Panc1 (cell line): ENCODE measurements at regions not wholly inside any gene's neighbourhood (a gene's known extent, or its start where the extent isn't known, plus 50 kb on each side); places are given as distances from the start of the nearest gene placed in this dataset.

Experiments used
- ATAC-seq: fragments of 200-7000 bp; cut with Tn5 transposase; 2 replicates; pipeline ENCODE4 v1.9.1; 2020; ENCODE audit warnings: mild to moderate bottlenecking, moderate library complexity
- BruUV-seq: library from RNA; stranded (reverse); fragments of 400-500 nt; replicated peaks from 2 replicates; lab custom pipeline; 2021; lab: Mats Ljungman, UMichigan
- CTCF ChIA-PET: fragments of 300-600 bp; sonication (Branson Sonifier 250); formaldehyde crosslinking; loops from one replicate; lab custom pipeline; 2022; ENCODE audit warnings: antibody characterized with exemption; lab: Charles Lee
- POLR2A ChIA-PET: fragments of 300-600 bp; sonication (Branson Sonifier 250); formaldehyde crosslinking; loops from one replicate; lab custom pipeline; 2022; ENCODE audit warnings: antibody characterized with exemption; lab: Charles Lee
- DNase-seq: peaks from one replicate; pipeline ENCODE4 v3.0.0-alpha.2; 2010; ENCODE audit warnings: low read depth, low spot score
- H3K27ac ChIP-seq: 2 replicates; pipeline ENCODE4 v1.5.1; 2011; ENCODE audit warnings: mild to moderate bottlenecking, low read length, inconsistent platforms
- H3K27me3 ChIP-seq: fragments of 200-500 bp; sonication (Bioruptor generic); 2 replicates; pipeline ENCODE4 v1.6.0; 2014; ENCODE audit warnings: low read length, inconsistent platforms; ENCODE audit not compliant: control insufficient read depth, insufficient read depth
- H3K36me3 ChIP-seq: fragments of 200-500 bp; sonication (Bioruptor generic); 2 replicates; pipeline ENCODE4 v1.5.1; 2014; ENCODE audit warnings: inconsistent platforms, mild to moderate bottlenecking, low read length, moderate library complexity; ENCODE audit not compliant: control insufficient read depth, insufficient read depth
- H3K4me1 ChIP-seq: 2 replicates; pipeline ENCODE4 v1.5.1; 2011; ENCODE audit warnings: inconsistent platforms, mild to moderate bottlenecking, low read length, moderate library complexity; ENCODE audit not compliant: control insufficient read depth, insufficient read depth
- H3K4me3 ChIP-seq, 2 experiments: 2 replicates each; pipeline ENCODE4 v1.5.1; 2011 to 2012; ENCODE audit warnings: low read depth in 2 of 2, low read length in 2 of 2, mild to moderate bottlenecking in 2 of 2, inconsistent platforms in 1 of 2, moderate library complexity in 1 of 2
- H3K9me3 ChIP-seq: fragments of 200-500 bp; sonication (Bioruptor generic); 2 replicates; pipeline ENCODE4 v1.5.1; 2014; ENCODE audit warnings: low read depth, mild to moderate bottlenecking, inconsistent platforms, low read length, moderate library complexity; ENCODE audit not compliant: control insufficient read depth, insufficient read depth
- POLR2AphosphoS5 ChIP-seq: IDR thresholded peaks from 2 replicates; pipeline ENCODE4 v1.6.1; 2012; ENCODE audit warnings: mild to moderate bottlenecking, low read depth, low read length, moderate library complexity
- SIN3A ChIP-seq: IDR thresholded peaks from 2 replicates; pipeline ENCODE4 v1.6.1; 2012; ENCODE audit warnings: low read depth, mild to moderate bottlenecking, low read length, moderate library complexity, borderline replicate concordance; ENCODE audit not compliant: insufficient read depth
- TCF7L2 ChIP-seq: IDR thresholded peaks from 2 replicates; pipeline ENCODE4 v1.6.1; 2011; ENCODE audit warnings: mild to moderate bottlenecking, low read depth, low read length, inconsistent platforms
- in situ Hi-C: cut with HindIII; loops from 2 replicates; pipeline ENCODE4 v1.10.0; 2016; ENCODE audit warnings: low sequenced_read_pairs, low pct_unique_long_range_greater_than_20kb
- intact Hi-C: fragments of 100-400 bp; cut with micrococcal nuclease; formaldehyde crosslinking; loops from one replicate; pipeline ENCODE4 v1.10.0; 2022; ENCODE audit not compliant: unreplicated experiment
- TF ChIP-seq, protein P1 (sequence below), 2 experiments: IDR thresholded peaks; 2 replicates each; pipeline ENCODE4 v1.6.1; 2011 to 2012; ENCODE audit warnings: low read depth in 2 of 2, control low read depth in 1 of 2, low read length in 1 of 2, mild to moderate bottlenecking in 1 of 2, moderate library complexity in 1 of 2; ENCODE audit not compliant: insufficient read depth in 1 of 2
- TF ChIP-seq, protein P2 (sequence below): fragments of 450-650 bp; IDR thresholded peaks from 2 replicates; pipeline ENCODE4 v1.5.1; 2017; ENCODE audit warnings: mild to moderate bottlenecking

DNA sequence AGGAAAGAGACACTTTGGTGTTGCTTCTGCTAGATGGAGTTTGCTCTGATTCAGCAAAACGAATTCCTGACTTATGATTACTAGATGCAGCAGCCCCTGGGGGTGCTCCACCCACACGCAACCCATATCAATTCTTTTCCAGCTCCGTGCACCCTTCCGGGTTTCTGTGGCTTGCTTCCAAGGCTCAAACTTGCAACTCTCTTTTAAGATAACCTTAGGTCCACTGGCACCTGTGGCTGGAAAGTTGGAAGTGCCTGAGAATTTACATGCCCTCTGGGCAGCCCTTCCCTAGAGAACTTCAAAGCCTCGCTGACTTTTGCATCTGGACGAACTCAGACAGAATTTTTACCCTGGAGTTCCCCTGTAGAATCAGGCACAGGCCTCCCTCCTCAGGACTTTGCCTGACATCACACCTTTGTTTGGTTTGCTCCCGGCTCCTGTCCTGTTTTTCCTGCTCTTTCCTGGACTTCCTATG lies 224.9 kb downstream of the SNX18 start:
- Histone ChIP-seq H3K9me3 (no peaks in the 10 kb centered on the region), H3K27me3 (no peaks in the 10 kb centered on the region), H3K36me3 (no peaks in the 10 kb centered on the region), H3K4me3 (no peak overlapping the region), H3K4me1 (no peaks in the 10 kb centered on the region), H3K27ac (no peak overlapping the region)
- DNase-seq = no peak
- in situ Hi-C loops = no loop called here
- ChIA-PET POLR2A (no interaction called here), CTCF (no interaction called here)
- ATAC-seq = no peak
- TF ChIP-seq POLR2AphosphoS5 = no peak
- TF ChIP-seq, protein P1, sequence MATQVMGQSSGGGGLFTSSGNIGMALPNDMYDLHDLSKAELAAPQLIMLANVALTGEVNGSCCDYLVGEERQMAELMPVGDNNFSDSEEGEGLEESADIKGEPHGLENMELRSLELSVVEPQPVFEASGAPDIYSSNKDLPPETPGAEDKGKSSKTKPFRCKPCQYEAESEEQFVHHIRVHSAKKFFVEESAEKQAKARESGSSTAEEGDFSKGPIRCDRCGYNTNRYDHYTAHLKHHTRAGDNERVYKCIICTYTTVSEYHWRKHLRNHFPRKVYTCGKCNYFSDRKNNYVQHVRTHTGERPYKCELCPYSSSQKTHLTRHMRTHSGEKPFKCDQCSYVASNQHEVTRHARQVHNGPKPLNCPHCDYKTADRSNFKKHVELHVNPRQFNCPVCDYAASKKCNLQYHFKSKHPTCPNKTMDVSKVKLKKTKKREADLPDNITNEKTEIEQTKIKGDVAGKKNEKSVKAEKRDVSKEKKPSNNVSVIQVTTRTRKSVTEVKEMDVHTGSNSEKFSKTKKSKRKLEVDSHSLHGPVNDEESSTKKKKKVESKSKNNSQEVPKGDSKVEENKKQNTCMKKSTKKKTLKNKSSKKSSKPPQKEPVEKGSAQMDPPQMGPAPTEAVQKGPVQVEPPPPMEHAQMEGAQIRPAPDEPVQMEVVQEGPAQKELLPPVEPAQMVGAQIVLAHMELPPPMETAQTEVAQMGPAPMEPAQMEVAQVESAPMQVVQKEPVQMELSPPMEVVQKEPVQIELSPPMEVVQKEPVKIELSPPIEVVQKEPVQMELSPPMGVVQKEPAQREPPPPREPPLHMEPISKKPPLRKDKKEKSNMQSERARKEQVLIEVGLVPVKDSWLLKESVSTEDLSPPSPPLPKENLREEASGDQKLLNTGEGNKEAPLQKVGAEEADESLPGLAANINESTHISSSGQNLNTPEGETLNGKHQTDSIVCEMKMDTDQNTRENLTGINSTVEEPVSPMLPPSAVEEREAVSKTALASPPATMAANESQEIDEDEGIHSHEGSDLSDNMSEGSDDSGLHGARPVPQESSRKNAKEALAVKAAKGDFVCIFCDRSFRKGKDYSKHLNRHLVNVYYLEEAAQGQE (IDR thresholded peaks at IDR 0.05; ENCODE audit: insufficient read depth in 1 of 2, low read depth in 2 of 2, low read length in 1 of 2) = no peak
- TF ChIP-seq, protein P2, sequence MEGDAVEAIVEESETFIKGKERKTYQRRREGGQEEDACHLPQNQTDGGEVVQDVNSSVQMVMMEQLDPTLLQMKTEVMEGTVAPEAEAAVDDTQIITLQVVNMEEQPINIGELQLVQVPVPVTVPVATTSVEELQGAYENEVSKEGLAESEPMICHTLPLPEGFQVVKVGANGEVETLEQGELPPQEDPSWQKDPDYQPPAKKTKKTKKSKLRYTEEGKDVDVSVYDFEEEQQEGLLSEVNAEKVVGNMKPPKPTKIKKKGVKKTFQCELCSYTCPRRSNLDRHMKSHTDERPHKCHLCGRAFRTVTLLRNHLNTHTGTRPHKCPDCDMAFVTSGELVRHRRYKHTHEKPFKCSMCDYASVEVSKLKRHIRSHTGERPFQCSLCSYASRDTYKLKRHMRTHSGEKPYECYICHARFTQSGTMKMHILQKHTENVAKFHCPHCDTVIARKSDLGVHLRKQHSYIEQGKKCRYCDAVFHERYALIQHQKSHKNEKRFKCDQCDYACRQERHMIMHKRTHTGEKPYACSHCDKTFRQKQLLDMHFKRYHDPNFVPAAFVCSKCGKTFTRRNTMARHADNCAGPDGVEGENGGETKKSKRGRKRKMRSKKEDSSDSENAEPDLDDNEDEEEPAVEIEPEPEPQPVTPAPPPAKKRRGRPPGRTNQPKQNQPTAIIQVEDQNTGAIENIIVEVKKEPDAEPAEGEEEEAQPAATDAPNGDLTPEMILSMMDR = no peak
- no peak for TF ChIP-seq TCF7L2
- no peak for TF ChIP-seq SIN3A
- BruUV-seq = no TSS peak
- intact Hi-C loops = no loop called here

DNA sequence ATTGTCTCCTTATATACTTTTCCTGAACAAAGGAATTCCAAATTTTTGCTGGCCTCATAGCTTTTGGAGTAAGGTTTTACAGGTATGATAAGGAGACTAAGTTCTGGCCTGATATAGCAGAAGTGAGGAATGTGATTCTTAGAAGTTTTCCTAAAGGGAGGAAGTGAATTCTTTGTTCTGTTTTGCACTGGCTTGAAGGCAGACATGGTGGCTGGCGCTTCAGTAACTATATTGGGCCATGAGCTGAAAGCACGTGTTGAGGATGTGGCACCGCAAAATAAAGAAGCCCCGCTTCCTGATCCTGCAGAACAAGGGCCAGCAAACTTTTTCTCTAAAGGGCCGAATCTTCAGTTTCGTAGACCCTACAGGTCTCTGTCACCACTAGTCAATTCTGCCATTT lies 224.2 kb downstream of the SNX18 start:
- no peaks in the 10 kb centered on the region for H3K4me1 ChIP-seq
- H3K27me3 ChIP-seq = no peaks in the 10 kb centered on the region
- no TSS peak for BruUV-seq
- ChIA-PET POLR2A (no interaction called here), CTCF (no interaction called here)
- TF ChIP-seq TCF7L2 (no peak), POLR2AphosphoS5 (no peak)
- TF ChIP-seq, protein P1 (IDR thresholded peaks at IDR 0.05; ENCODE audit: insufficient read depth in 1 of 2, low read depth in 2 of 2, low read length in 1 of 2) = no peak
- in situ Hi-C loops (no loop called here), intact Hi-C loops (no loop called here)
- ATAC-seq = no peak
- H3K27ac ChIP-seq = no peak overlapping the region
- no peak for DNase-seq
- no peak overlapping the region for H3K4me3 ChIP-seq
- no peaks in the 10 kb centered on the region for H3K9me3 ChIP-seq
- H3K36me3 ChIP-seq = no peaks in the 10 kb centered on the region
